ENCODE measurements at regions not wholly inside any gene's neighbourhood (a gene's known extent, or its start where the extent isn't known, plus 50 kb on each side); places are given as distances from the start of the nearest gene placed in this dataset.

DNA sequence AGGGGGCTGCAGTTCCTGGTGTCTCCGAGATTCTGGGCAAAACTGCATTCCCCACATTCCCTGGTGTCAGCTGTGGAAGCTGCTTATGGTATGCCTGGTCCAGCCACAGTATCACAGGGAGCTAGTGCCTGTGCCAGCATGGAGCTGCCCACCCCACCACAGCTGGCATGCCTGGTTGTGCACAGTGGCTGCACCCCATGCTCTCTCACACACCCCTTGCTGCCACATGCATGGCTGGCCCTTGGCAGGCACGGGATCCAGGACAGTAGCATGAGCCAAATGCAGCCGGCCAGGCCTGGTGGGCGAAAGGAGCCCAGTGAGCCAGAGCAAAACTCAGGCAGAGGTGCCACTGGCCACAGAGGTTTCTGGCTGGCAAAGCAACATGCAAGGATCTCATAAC, 418.0 kb upstream of the SPOCK3 start:
- DNase-seq, result no peak

DNA sequence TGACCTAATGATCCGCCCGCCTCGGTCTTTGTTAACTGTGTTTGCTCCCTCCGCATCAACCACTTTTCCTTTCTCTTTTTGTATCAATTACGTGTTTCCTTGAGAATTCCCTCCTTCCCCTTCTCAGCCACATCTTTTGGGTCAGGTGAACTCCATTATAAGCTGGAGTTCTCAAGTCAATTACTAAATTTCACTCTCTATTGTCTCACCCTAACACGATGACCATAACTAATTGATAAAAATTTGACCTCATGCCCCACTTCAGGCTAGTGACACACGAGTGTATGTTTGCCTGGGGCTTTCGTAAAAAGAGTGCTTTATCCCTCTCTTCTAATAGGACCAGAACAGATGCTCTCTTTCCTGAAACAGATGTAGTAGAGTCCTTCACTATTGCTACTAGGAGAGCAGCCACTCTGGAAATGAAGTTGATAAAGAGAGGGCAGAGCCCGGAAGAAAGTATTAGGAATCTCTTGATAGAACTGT, 403.6 kb upstream of the ANXA10 start:
- no peak for DNase-seq

DNA sequence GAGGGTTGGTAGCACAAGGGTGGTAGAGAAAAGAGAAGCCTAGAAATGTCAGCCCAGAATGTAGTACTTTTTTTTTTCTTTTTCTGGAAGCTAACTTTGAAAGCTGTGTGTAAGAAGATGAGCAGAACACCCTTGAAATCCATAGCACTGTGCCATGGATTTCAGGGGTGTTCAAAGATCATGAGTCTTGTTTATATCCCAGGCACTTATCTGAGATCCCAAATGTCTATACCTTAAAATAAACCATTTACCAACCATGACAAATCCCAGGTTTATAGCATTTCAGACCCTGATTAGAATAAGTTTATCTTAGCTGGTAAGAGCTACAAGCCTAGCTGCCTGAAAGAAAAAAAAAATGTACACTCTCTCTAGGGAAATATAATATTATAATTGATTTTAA, 389.9 kb upstream of the ANXA10 start:
- no peak for DNase-seq

DNA sequence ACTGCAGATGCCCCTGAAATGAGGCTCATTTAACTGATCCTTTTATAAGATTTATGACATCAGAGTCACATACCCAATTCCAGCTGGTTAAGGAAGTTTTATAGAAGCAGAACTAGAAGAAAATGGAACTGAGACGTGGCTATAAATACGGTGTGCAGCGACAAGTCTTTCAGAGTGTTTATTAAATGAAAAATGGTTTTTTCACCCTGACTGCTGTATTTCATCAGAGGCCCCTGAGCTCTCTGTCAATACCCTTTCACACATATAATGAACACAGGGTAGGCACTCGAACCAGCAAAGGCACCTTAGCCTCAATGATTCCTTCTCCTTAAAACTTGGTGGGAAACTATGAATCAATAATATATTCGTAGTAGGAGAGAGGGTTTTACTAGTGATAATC, 380.8 kb upstream of the ANXA10 start:
- no peak for DNase-seq

DNA sequence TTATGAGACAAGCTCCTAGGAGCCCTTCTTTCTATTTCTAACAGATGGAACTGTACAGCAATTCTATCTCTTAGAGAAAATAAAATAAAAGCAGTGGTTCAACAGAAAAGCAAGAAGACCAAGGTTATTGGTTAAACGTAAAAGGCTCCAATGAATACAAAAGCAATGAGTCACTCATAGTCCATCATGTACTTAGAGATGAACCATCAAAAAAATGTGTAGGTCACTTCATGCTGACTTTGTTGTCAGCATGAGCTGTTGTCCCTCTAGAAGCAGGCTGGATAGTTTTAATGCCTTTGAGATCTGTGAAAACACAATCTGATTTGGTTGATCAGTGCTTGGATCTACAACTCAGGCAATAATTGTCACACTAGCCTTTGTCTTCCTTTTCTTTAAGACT, 378.6 kb upstream of the ANXA10 start:
- DNase-seq, result no peak

DNA sequence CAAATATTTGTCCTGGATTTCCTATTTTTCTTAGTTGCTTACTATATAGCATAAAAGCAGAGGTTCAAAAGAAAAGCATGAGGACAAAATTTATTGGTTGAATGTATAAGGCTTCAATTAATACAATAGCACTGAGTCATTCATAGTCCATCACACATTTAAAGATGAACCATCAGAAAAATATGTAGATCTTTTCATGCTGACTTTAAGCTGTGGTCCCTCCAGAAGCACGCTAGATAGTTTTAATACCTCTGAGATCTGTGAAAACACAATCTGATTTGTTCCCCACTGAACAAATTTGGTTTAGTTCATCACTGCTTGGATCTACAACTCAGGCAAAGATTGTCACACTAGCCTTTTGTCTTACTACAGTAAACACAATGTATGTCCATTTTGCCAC, 377.2 kb upstream of the ANXA10 start:
- no peak for DNase-seq

DNA sequence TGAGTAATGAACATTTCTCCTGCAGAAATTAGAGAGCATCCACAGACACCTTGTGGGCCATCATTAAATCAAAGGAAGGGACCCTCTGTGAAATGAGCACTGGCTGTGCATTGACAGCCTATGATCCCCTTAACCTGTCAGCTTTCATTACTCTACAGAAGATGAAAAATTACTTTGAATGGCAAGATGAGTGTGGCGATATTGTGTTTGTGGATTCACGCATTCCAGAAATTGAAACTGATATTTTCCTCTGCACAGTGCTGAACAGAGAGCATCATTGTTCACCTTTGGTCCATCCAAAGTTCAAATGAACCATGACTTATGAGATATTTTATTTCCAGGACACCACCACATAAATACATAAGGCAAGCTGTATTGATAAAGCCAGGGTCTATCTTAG, 374.8 kb upstream of the ANXA10 start:
- DNase-seq, result no peak

DNA sequence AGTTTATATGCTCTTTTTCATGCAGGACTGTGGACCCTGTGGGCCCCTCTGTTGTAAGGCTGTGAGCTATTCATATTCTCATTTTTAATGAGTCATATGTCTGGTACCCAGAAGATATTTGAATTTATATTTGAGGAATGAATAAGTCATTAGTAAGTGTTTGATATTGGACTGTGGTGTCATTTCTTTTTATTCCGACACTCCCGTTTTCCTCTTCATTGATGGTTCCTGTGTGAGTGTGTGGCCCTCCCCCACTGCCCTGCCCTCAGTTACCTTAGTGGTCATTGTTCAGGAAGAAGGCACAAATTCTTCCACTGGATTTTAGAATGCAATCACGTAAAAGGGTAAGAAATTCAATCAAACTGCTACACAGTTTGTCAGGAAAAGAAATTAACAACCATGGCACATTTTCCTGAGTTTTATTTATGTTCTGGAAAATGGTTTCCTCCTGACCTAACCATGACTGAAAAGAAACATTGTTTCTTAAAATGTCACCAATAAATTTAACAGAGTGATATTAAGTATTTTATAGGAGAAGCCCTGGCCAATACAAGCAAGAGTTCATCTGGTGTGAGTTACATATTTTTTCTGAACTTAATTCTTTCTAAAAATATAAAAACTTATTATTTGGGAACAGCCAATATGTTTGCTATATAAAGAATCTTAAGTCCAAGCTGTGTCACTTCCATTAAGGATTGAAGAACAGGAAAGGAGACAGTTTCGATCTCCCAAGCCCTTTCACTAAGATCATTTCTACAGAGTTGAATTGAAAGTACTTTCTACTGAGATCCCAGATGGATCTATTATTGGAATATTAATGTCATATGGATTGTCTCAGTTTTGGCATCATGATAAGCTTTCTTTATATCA, 370.5 kb upstream of the ANXA10 start:
- no peak for DNase-seq

DNA sequence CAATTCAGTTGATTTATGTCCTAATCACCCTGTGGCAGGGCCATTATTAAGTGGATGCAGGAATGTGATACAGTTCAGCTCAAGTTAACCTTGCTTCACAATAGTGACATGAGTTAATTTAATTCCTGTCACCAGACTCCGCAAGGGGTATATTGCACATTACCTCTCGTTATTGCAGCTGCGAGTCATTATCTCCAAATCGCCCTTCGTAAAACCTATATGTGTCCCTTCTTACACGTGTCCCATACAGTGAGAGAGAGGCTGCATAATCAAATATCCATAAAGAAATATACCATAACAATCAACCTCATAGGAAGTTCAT, 369.9 kb upstream of the ANXA10 start:
- no peak for DNase-seq

DNA sequence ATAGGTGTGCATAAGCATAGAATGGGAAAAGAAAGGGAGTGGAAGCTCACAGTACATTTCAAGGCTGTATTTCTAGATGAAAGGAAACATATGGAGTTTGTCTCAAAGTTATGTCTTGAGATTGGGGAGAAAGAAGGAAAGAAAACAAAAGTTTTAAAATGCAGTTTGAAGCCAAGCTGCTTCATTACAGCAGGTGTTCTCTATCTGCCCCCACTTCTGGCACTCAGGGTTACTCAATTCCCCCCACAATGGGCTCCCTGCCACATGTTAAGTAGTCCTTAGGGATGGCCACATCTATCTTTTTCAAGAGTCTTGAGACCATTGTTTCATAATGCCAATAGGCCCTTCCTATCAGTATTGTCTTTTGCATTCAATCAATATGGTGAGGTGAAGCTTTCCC, 367.4 kb upstream of the ANXA10 start:
- DNase-seq, result no peak

DNA sequence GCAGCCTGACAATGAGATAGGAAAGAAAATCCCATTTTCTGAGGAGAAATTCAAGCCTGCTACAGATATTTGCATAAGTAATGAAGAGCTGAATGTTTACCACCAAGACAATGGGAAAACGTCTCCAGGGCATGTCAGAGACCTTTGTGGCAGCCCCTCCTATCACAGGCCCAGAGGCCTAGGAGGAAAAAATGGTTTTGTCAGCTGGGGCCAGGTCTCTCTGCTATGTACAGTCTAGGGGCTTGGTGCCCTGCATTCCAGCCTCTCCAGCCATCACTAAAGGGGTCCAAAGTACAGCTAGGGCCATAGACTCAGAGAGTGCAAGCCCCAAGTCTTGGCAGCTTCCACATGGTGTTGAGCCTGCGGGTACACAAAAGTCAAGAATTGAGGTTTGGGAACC, 361.6 kb upstream of the ANXA10 start:
- DNase-seq, result no peak

DNA sequence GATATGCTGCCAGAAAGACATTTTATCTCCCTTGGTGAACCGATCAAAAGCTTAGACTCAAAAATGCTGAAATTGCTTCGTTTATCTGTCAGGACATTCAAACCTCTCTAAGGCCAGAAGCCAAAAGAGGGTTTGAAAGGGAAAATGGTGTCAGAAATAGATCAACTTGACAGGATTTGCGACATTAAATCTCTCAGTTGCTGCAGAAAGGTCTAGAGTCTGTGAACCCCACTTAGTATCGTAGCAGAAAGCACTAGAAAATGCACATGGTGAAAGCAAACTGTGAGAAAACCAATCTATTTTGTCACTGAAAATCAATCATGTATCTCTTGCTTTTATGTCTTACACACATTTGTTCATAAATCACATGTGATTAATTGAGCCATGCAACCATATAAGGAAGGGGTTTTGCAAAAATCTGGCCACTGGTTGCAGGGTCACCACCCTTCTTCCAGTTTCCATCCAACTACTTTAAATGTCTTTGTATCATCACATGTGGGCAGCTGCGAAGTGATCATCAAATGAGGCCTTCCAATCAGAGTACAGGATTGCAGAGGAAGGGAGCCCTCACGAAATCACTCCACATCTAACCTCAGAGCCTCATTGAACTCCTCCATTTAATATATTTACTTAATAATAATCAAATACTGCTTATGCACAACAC, 347.2 kb upstream of the ANXA10 start:
- no peak for DNase-seq

DNA sequence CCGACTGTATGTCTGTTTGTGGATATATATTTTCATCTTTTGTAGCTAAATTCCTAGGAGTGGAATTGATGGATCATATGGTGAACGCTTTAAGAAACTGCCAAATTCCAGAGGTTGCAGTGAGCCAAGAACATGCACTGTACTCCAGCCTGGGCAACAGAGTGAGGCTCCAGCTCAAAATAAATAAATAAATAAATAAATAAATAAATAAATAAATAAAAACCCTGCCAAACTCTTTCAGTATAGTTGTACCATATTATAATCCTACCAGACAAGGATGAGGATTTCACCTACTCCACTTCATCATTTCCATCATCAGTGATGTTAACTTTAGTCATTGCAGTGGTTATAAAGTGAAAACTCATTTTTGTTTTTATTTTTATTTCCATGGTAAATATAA, 325.1 kb upstream of the ANXA10 start:
- DNase-seq, result no peak

DNA sequence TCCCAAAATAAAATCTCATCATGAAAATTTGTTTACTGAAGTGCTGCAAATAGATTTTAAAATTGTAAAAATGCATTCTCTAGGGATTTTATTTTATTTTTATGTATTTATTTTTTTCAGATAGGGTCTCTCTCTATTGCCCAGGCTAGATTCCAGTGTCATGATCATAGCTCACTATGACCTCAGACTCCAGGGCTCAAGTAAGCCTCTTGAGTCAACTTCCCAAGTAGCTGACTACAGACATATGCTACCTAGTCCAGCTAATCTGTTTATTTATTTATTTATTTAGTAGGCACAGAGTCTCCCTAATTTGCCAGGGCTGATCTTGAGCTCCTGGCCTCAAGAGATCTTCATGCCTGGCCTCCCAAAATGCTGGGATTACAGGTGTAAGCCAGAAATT, 317.7 kb upstream of the ANXA10 start:
- no peak for DNase-seq

DNA sequence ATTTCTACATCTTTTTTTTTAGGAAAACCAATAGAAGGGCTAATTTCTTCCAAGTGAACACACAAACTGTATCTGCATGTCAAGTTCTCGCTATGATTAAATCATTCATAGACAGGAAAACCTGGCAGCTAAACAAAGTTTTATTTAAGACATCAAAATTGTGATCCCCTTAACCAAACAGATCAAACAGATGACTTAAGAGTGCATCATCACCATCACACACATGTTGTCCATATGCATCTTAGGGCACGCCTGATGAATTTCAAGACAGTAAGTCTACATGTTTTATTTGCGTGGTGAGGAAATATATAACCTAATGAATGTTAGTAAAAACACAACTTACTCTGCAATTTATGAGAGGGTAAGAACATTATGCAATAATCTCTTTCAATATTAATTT, 317.0 kb upstream of the ANXA10 start:
- no peak for DNase-seq

DNA sequence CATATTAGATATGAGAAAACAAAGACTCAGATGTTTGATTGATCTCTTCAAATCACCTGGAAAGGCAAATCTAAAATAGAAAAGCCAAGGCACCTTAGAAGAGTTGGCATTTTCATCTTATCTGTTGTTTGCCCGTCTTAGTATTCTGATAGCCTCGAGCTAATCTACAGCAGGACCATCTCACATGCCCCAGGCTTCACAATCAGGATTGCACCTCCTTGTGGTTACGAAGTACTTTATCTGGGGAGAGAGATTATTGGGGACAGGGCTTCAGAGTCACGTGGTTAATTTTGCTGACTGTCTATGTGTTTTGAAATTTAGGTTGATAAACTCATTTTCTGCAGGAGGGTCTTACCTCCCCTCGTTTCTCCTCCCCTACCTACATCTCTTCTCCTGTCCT, 313.1 kb upstream of the ANXA10 start:
- DNase-seq, result no peak

DNA sequence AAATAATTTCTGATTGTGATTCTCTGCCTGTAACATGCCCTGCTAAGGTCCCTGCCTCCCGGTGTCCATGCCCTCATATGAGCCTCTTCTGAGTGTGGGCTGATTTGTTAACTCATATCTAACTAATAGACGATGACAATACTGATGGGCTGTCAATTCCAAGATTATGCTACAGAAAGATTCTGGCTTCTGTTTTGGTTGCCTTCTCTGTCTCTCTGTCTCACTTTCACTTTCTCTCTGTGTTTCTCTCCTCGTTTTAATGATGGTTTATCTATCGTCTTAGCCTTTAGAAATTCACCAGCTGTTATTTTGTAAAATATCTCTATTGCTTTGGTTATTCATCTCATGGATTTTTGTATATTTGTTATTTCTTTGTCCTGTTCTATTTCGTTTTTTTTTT, 312.5 kb upstream of the ANXA10 start:
- no peak for DNase-seq

DNA sequence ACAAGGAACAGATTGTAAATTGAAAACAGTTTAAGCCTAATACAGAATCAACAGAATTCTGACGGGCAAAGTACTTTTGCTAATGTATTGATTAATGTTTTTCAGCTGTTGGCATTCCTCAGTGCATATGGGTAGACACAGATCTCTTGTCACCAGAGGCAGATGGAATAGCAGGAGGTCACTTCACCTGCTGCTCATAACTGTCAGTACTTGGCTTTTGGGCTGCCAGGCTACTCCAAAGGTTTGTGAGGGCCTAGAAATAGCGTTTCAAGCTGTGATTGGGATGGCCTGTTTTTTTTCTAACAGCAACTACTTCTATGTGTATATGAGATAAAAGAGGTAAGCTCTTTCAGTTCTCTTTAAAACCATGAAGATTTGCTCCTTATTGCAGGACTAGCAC, 307.5 kb upstream of the ANXA10 start:
- DNase-seq, result no peak

DNA sequence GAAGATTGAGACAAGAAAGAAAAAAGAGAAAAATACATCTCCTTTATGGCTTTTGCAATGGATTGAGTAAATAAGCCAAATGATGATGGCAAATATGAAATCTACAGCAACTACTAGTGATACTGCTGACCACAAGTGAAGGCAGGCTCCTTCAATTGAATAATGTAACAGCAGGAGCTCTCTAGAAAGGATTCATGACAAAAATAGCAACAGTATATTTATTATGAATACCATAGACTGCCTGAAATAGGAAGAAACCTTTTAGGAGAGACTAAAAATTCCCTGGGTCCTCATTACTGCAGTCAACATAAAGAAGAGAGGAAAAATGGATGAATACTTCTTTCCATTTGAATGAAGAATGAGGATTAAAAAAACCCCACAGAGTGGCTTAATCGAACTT, 306.8 kb upstream of the ANXA10 start:
- DNase-seq, result no peak

DNA sequence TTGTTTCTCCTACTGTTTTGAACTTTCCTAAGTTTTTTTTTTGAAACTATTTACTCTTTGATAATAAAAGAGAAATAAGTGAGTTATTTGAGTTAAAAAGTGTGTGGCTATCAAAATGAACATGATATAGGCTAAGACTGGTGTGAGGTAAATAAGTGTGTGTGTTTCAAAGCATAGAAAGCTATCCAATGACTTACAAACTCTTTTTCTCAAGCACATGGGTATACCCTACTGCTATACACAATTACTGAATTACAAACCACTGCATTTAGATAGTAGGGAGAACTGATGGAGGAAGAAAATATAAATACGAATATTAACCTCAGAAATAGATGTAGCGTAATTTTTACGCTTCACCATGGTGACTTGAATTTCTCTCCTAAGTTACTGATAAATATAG, 305.8 kb upstream of the ANXA10 start:
- DNase-seq, result no peak

DNA sequence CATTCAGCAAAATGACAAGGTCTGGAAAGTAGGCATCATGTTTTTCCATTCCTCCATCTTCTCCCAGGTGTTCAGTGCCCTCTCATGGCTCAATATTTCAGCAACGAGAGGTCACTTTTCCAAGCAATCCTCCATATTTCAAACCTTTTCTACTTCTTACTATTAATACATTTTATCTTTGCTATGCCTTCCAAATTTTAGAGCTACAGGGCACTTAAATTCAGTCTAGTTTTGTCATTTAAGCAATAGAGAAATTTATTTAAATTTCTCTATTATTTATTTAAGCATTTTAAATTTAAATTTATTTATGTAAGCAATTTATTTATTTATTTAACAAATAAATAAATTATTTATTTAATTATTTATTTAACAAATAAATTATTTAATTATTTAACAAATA, 305.1 kb upstream of the ANXA10 start:
- DNase-seq, result no peak

DNA sequence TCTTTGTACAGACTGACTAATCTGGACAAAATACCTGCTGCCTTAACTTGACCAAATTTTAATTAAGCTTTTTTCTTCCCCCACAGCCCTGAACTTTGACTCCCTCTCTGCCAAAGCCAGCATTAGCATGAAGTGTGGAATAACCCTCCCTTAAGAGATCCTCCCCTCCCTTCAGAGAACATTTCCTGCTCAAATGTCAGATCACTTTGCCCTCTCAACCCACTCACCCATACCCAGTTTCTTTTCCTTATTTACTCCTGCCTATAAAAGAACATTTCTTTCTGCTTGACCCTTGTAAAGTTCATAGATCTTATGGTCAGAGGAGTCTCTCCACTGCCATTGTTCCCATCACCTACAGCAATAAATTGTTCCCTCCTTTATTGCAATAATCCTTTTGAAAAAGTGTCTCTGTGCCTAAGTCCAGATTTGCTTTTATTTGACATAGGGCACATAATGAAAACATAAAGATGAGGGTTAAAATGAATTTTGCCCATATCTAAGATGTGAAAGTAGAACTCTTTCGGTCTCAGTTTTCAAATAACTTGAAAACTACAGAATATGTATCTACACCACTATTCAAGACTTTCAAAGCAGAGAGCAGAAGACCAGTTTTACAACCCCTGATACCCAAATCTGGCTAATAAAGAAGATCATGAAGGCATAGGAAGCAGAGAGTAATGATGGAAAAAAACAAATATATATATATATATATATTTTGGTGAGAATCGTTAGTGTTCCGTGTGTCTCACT, 289.7 kb upstream of the ANXA10 start:
- DNase-seq, result no peak

DNA sequence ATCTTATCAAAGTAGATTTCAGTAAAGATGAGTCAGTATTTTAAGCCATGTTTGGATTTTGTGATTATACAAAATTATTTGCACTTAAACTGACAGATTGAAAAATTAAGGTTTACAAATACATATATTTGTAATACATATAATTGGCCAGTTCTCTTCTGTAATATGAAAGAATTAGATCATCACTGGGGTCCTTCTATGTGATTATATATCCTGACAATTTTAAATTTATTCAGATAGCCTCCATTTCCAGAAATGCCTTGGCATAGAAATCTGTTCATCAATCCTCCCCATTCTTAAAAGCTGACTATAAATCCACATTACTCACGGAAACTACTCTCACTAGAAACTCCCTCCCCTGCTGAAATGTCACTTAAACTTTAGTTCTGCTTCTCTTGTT, 280.4 kb upstream of the ANXA10 start:
- no peak for DNase-seq

Measured in right lung (tissue), 2 donors.